Astrocyte of the spinal cord (primary cell): ENCODE measurements at regions not wholly inside any gene's neighbourhood (a gene's known extent, or its start where the extent isn't known, plus 50 kb on each side); places are given as distances from the start of the nearest gene placed in this dataset.
A peak's percentile ranks its signal among the peaks of the same experiment; 100 is the strongest.
"Not testable (repeated sequence)": the region's sequence is repeated elsewhere in the genome, so short reads cannot be mapped to it uniquely, and the experiment has no call there.

Experiments
- DNase-seq: peaks from one replicate; pipeline ENCODE4 v3.0.0; 2011; ENCODE audit warnings: low read depth, low spot score
- H3K4me3 ChIP-seq: 2 replicates; pipeline ENCODE4 v1.5.1; 2011; ENCODE audit warnings: low read depth, mild to moderate bottlenecking, low read length, moderate library complexity
- in situ Hi-C: cut with HindIII; loops from 2 replicates; pipeline ENCODE4 v1.10.0; 2017; ENCODE audit warnings: low sequenced_read_pairs
- TF ChIP-seq, protein P1 (sequence below): IDR thresholded peaks from 2 replicates; pipeline ENCODE4 v1.5.1; 2012; ENCODE audit warnings: low read depth, mild to moderate bottlenecking, low read length, inconsistent platforms

DNA sequence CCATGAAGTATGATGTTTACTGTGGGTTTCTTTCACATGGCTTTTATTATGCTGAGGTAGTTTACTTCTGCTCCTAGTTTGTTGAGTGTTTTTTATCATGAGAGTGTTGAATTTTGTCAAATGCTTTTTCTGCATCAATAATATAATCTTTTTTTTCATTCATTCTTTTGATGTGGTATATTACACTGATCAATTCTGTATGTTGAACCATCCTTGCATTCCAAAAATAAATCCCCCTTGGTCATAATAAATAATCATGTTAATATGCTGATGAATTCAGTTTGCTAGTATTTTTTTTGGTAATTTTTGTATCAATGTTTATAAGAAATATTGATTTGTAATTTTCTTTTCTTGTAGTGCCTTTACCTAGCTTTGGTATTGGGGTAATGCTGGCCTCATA is 97.9 kb upstream of the ZNF648 start:
- no peak for DNase-seq
- TF ChIP-seq, protein P1, sequence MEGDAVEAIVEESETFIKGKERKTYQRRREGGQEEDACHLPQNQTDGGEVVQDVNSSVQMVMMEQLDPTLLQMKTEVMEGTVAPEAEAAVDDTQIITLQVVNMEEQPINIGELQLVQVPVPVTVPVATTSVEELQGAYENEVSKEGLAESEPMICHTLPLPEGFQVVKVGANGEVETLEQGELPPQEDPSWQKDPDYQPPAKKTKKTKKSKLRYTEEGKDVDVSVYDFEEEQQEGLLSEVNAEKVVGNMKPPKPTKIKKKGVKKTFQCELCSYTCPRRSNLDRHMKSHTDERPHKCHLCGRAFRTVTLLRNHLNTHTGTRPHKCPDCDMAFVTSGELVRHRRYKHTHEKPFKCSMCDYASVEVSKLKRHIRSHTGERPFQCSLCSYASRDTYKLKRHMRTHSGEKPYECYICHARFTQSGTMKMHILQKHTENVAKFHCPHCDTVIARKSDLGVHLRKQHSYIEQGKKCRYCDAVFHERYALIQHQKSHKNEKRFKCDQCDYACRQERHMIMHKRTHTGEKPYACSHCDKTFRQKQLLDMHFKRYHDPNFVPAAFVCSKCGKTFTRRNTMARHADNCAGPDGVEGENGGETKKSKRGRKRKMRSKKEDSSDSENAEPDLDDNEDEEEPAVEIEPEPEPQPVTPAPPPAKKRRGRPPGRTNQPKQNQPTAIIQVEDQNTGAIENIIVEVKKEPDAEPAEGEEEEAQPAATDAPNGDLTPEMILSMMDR: no peak
- no peak overlapping the region for H3K4me3 ChIP-seq
- in situ Hi-C loops: no loop called here

DNA sequence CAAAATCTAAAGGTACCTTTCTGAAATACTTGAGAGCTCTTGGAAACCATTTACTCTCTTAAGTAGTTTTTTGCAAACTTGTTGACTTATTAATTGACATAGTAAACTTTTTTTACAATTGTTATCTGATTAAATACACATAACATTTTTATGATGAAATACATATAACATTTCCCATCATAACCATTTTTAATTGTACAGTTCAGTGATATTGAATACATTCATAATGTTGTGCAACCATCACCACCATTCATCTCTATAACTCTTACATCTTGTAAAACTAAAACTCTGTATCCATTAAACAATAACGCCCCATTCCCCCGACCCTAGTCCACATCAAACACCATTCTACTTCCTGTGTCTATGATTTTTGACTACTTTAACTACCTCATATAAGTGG is 95.7 kb upstream of the ZNF648 start:
- in situ Hi-C loops: no loop called here
- TF ChIP-seq, protein P1: no peak
- H3K4me3 ChIP-seq: no peak overlapping the region
- DNase-seq: no peak

DNA sequence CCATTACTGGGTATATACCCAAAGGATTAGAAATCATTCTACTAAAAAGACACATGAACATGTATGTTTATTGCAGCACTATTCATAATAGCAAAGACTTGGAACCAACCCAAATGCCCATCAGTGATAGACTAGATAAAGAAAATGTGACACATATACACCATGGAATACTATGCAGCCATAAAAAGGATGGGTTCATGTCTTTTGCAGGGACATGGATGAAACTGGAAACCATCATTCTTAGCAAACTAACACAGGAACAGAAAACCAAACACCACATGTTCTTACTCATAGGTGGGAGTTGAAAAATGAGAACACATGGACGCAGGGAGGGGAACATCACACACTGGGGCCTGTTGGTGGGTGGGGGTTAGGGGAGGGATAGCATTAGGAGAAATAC is 92.9 kb upstream of the ZNF648 start:
- H3K4me3 ChIP-seq, in situ Hi-C loops, DNase-seq: not testable (repeated sequence)

DNA sequence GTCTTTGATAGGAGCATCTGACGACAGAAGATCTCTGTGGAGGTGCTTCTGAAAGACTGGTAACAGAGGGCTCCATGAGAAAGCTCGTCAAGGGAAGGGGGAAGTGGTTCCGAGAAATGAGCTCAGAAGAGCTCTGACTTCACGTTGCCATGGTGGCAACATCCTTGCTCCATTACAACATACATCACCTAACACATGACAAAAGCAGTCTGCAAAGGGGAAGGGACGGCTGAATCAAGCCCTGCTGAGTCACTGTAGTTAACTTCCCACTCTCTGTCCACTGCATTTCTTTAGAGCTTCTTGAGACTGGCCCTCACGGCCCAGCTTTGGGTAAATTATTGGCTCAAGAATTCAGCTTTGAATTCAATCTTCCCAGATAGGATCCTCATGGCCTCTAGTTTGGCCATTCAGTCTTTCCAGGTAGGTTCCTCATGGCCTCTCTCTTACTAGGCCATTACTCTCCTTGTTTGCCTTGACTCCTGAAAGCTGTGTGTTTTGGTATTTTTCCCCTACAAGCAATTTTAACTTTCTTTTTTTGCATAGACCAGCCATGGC is 88.0 kb upstream of the ZNF648 start:
- in situ Hi-C loops: no loop called here
- no peak overlapping the region for H3K4me3 ChIP-seq
- TF ChIP-seq, protein P1: no peak
- peak; percentile 84 for DNase-seq

DNA sequence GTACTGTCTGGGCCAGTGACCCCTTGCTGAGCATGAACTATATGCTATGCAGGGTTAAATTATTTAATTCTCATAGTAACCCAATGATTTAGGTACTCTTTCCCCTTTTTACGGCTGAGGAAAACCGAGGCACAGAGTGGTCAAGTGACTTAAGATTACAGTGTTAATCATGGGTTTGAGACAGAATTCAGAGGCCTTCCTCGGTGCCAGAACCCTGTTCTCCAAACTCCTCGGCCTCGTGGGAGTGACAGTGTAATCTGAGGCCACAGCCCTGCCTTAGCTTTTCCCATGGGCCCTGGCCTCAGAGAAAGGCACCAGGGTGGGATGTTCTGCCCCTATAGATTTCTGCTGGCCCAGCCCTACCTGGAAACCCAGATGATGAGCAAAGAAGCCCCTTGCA is 86.4 kb upstream of the ZNF648 start:
- in situ Hi-C loops: no loop called here
- TF ChIP-seq, protein P1: no peak
- DNase-seq: no peak
- no peak overlapping the region for H3K4me3 ChIP-seq

DNA sequence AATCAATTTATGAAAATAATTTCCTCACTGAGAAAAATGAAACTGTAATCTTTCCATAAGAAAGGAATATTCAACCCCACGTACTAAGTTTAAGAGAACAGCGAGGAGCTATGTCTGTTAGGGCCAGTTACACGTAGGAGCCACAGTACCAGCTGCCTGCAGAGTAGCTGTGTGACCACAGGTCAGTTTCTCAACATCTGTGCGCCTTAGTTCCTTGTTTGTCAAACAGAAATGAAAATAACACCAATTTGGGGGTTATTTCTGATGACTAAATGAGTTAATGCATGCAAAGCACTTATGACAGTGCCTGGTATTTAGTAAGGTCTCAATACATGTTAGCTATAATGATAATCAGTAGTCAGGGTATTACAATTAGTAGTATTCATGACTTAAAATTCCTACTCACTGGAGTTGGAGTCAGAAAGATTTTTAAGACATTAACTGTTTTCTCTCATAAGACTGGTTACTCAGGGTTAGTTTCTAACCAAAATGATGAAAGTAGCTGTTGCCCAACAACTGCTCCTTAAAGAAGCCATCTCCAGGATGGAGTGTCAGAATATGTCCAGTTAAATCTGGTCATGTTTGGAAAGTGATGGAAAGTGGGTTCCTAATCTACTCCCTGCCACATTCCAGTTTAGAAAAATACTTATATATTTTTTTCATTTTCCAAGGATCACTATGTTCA is 85.8 kb upstream of the ZNF648 start:
- no peak for DNase-seq
- in situ Hi-C loops: no loop called here
- no peak overlapping the region for H3K4me3 ChIP-seq
- TF ChIP-seq, protein P1: no peak

DNA sequence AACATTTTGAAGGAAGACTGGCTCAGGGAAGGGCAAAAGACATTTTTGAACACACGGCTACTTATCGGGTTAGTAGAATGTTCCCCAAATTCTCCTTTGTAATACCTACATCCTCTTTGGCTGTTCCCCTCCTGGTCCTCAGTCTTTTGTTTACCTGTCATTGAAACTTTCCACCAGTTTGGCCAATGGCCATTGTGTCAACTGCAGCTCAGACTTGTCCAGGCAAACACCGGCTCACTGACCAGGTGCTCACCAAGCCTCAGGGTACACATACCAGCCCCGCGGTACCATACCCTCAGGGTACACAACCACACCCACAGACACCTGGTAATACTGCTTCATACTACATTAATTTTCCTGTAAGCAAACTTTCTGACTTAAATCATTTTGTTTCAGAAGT is 84.8 kb upstream of the ZNF648 start:
- TF ChIP-seq, protein P1: no peak
- in situ Hi-C loops: no loop called here
- no peak overlapping the region for H3K4me3 ChIP-seq
- DNase-seq: no peak
